RKO (cell line): ENCODE measurements at regions not wholly inside any gene's neighbourhood (a gene's known extent, or its start where the extent isn't known, plus 50 kb on each side); places are given as distances from the start of the nearest gene placed in this dataset.

Source experiments
- DNase-seq: peaks from one replicate; pipeline ENCODE4 v3.0.0-alpha.2; 2016; ENCODE audit warnings: low spot score

GRCh38 chr3:111476701-111477100 lies 65.3 kb upstream of the CD96 start:
- DNase-seq = no peak

- no peak for DNase-seq
These were observed 61.9 kb upstream of the CD96 start for GRCh38 chr3:111480091-111480490.

- DNase-seq = no peak
These were observed 60.4 kb upstream of the CD96 start for GRCh38 chr3:111481551-111481950.

- no peak for DNase-seq
These were observed 59.4 kb upstream of the CD96 start for GRCh38 chr3:111482574-111482973.

- no peak for DNase-seq
These were observed 56.9 kb upstream of the CD96 start for GRCh38 chr3:111485086-111485485.
